H9 (cell line): ENCODE measurements at regions not wholly inside any gene's neighbourhood (a gene's known extent, or its start where the extent isn't known, plus 50 kb on each side); places are given as distances from the start of the nearest gene placed in this dataset.
A peak's percentile ranks its signal among the peaks of the same experiment; 100 is the strongest.

Experiments used
- DNase-seq: peaks from one replicate; pipeline ENCODE4 v3.0.0-alpha.2; 2017
- H2AFZ ChIP-seq: one replicate; pipeline ENCODE4 v1.6.1; 2013; ENCODE audit warnings: mild to moderate bottlenecking, low read length, control low read depth, moderate library complexity
- H2AK5ac ChIP-seq: 2 replicates; pipeline ENCODE4 v1.6.1; 2013; ENCODE audit warnings: low read length, control low read depth, mixed read lengths; ENCODE audit not compliant: insufficient read length
- H2BK120ac ChIP-seq: one replicate; pipeline ENCODE4 v1.6.1; 2013; ENCODE audit warnings: low read depth, mild to moderate bottlenecking, low read length, control low read depth, inconsistent platforms; ENCODE audit not compliant: poor library complexity, severe bottlenecking
- H2BK12ac ChIP-seq: 2 replicates; pipeline ENCODE4 v1.6.1; 2013; ENCODE audit warnings: low read length, control low read depth, mixed read lengths, low read depth; ENCODE audit not compliant: insufficient read length
- H2BK15ac ChIP-seq: 2 replicates; pipeline ENCODE4 v1.6.1; 2013; ENCODE audit warnings: low read depth, low read length, control low read depth
- H2BK20ac ChIP-seq: one replicate; pipeline ENCODE4 v1.6.1; 2013; ENCODE audit warnings: low read depth, mild to moderate bottlenecking, low read length, control low read depth, inconsistent platforms; ENCODE audit not compliant: poor library complexity, severe bottlenecking
- H2BK5ac ChIP-seq: 2 replicates; pipeline ENCODE4 v1.6.1; 2013; ENCODE audit warnings: low read length, control low read depth, mixed read lengths; ENCODE audit not compliant: insufficient read length
- H3K14ac ChIP-seq: 2 replicates; pipeline ENCODE4 v1.6.1; 2013; ENCODE audit warnings: low read length, control low read depth; ENCODE audit not compliant: insufficient read depth
- H3K18ac ChIP-seq: 2 replicates; pipeline ENCODE4 v1.6.1; 2013; ENCODE audit warnings: low read depth, mild to moderate bottlenecking, mixed read lengths, low read length, control low read depth; ENCODE audit not compliant: insufficient read length
- H3K23ac ChIP-seq: 2 replicates; pipeline ENCODE4 v1.6.1; 2013; ENCODE audit warnings: low read length, control low read depth, mixed read lengths, low read depth; ENCODE audit not compliant: insufficient read length
- H3K23me2 ChIP-seq: 2 replicates; pipeline ENCODE4 v1.6.1; 2013; ENCODE audit warnings: low read depth, mild to moderate bottlenecking, mixed read lengths, low read length, control low read depth; ENCODE audit not compliant: insufficient read length, poor library complexity, severe bottlenecking
- H3K27ac ChIP-seq: 2 replicates; pipeline ENCODE4 v1.5.1; 2013; ENCODE audit warnings: low read length, control low read depth, mixed read lengths, low read depth; ENCODE audit not compliant: insufficient read length
- H3K27me3 ChIP-seq: 2 replicates; pipeline ENCODE4 v1.6.1; 2013; ENCODE audit warnings: low read length, control low read depth, inconsistent platforms; ENCODE audit not compliant: insufficient read depth
- H3K4ac ChIP-seq: 2 replicates; pipeline ENCODE4 v1.6.1; 2013; ENCODE audit warnings: low read depth, mild to moderate bottlenecking, control low read depth, inconsistent platforms, low read length, moderate library complexity
- H3K4me1 ChIP-seq: 2 replicates; pipeline ENCODE4 v1.6.1; 2013; ENCODE audit warnings: low read length, control low read depth, inconsistent platforms; ENCODE audit not compliant: insufficient read depth
- H3K4me2 ChIP-seq: 2 replicates; pipeline ENCODE4 v1.6.1; 2013; ENCODE audit warnings: low read length, control low read depth, mixed read lengths; ENCODE audit not compliant: insufficient read length, insufficient read depth
- H3K56ac ChIP-seq: 2 replicates; pipeline ENCODE4 v1.6.1; 2013; ENCODE audit warnings: low read depth, mild to moderate bottlenecking, mixed read lengths, low read length, control low read depth; ENCODE audit not compliant: insufficient read length
- H3K79me1 ChIP-seq: 2 replicates; pipeline ENCODE4 v1.6.1; 2013; ENCODE audit warnings: low read depth, mild to moderate bottlenecking, moderate library complexity, low read length, control low read depth, inconsistent platforms; ENCODE audit not compliant: insufficient read depth, poor library complexity, severe bottlenecking
- H3K79me2 ChIP-seq: 2 replicates; pipeline ENCODE4 v1.6.1; 2013; ENCODE audit warnings: low read length, control low read depth, inconsistent platforms; ENCODE audit not compliant: insufficient read depth
- H3K9ac ChIP-seq: 2 replicates; pipeline ENCODE4 v1.6.1; 2013; ENCODE audit warnings: low read length, control low read depth, mixed read lengths; ENCODE audit not compliant: insufficient read length; ENCODE audit errors: extremely low read depth
- H3K9me3 ChIP-seq: one replicate; pipeline ENCODE4 v1.6.1; 2013; ENCODE audit warnings: low read depth, low read length, inconsistent platforms; ENCODE audit not compliant: control insufficient read depth
- H3T11ph ChIP-seq: one replicate; pipeline ENCODE4 v1.6.1; 2013; ENCODE audit warnings: mild to moderate bottlenecking, low read length, control low read depth, inconsistent platforms
- H4K20me1 ChIP-seq: one replicate; pipeline ENCODE4 v1.6.1; 2013; ENCODE audit not compliant: control insufficient read depth, insufficient read length, insufficient read depth
- H4K5ac ChIP-seq: 2 replicates; pipeline ENCODE4 v1.6.1; 2013; ENCODE audit warnings: low read depth, mild to moderate bottlenecking, mixed read lengths, low read length, control low read depth; ENCODE audit not compliant: insufficient read length
- H4K8ac ChIP-seq: replicated peaks from 2 replicates; pipeline ENCODE4 v1.6.1; 2013; ENCODE audit warnings: low read length, control low read depth, mixed read lengths, low read depth; ENCODE audit not compliant: insufficient read length
- H4K91ac ChIP-seq: 2 replicates; pipeline ENCODE4 v1.6.1; 2013; ENCODE audit warnings: low read depth, mild to moderate bottlenecking, moderate library complexity, mixed read lengths, low read length, control low read depth; ENCODE audit not compliant: insufficient read length
- H3K27ac Mint-ChIP-seq, 3 experiments: 2 replicates in 2 of 3; 3 replicates in 1 of 3; pipeline ENCODE4 v1.8.0; 2020 to 2021; ENCODE audit warnings: mixed read lengths in 3 of 3, mild to moderate bottlenecking in 1 of 3, moderate library complexity in 1 of 3
- H3K27me3 Mint-ChIP-seq: 2 replicates; pipeline ENCODE4 v1.8.0; 2021; ENCODE audit warnings: low read depth, mild to moderate bottlenecking, moderate library complexity, mixed read lengths
- H3K36me3 Mint-ChIP-seq, 3 experiments: 2 replicates in 2 of 3; 3 replicates in 1 of 3; pipeline ENCODE4 v1.8.0; 2020 to 2021; ENCODE audit warnings: low read depth in 3 of 3, mixed read lengths in 3 of 3; ENCODE audit not compliant: insufficient read depth in 1 of 3
- H3K4me1 Mint-ChIP-seq, 2 experiments: 2 replicates each; pipeline ENCODE4 v1.8.0; 2020; ENCODE audit warnings: mixed read lengths in 2 of 2
- H3K4me3 Mint-ChIP-seq, 2 experiments: 2 replicates in 1 of 2; 3 replicates in 1 of 2; pipeline ENCODE4 v1.8.0; 2020 to 2021; ENCODE audit warnings: mild to moderate bottlenecking in 2 of 2, mixed read lengths in 2 of 2, moderate library complexity in 1 of 2
- H3K9me3 Mint-ChIP-seq, 2 experiments: 2 replicates in 1 of 2; 3 replicates in 1 of 2; pipeline ENCODE4 v1.8.0; 2020; ENCODE audit warnings: mild to moderate bottlenecking in 2 of 2, mixed read lengths in 2 of 2, moderate library complexity in 1 of 2
- WGBS: extraction: QIAGEN DNeasy Blood & Tissue Kit; methylation state at CpG from one replicate; pipeline ENCODE4 v1.1.7; 2013; ENCODE audit warnings: missing lambda C conversion rate, low lambda C conversion rate, mixed read lengths; ENCODE audit not compliant: insufficient read length; ENCODE audit errors: extremely low coverage; 5-methylcytosine and 5-hydroxymethylcytosine counted together
- TF ChIP-seq, protein P1 (sequence below): fragments of 200-600 bp; sonication (generic); conservative IDR thresholded peaks from 3 replicates; pipeline ENCODE4 v1.8.0; 2021; ENCODE audit warnings: antibody characterized with exemption, mild to moderate bottlenecking

GRCh38 chr4:38424151-38424871 is 239.7 kb upstream of the KLF3 start:
- Histone ChIP-seq H3K4me2 (no peak overlapping the region), H2AK5ac (no peak overlapping the region), H2BK15ac (no peak overlapping the region), H3K18ac (peak overlapping the region; percentile 44), H3K79me2 (no peaks in the 10 kb centered on the region), H3K23ac (no peak overlapping the region), H3K27ac (no peak overlapping the region), H3K4ac (no peak overlapping the region), H4K20me1 (no peaks in the 10 kb centered on the region), H2AFZ (no peak overlapping the region), H3K79me1 (no peaks in the 10 kb centered on the region), H2BK20ac (peak overlapping the region; percentile 98), H4K91ac (no peak overlapping the region), H3K23me2 (no peaks in the 10 kb centered on the region), H2BK120ac (peak overlapping the region; percentile 7), H3K9ac (no peak overlapping the region), H2BK12ac (no peak overlapping the region), H3K14ac (peak overlapping the region; percentile 24; the same call in 1 of the 2 replicates), H3K56ac (no peak overlapping the region), H3T11ph (peak overlapping the region; percentile 43), H3K9me3 (no peaks in the 10 kb centered on the region), H3K27me3 (no peaks in the 10 kb centered on the region), H3K4me1 (peaks cover 2% of the 10 kb centered on the region; the same call in 1 of the 2 replicates), H2BK5ac (no peak overlapping the region), H4K5ac (no peak overlapping the region), H4K8ac (no peak overlapping the region)
- peak; percentile 71 for DNase-seq
- WGBS: no CpG with 5 or more reads among the region's 9 CpGs
- TF ChIP-seq, protein P1, sequence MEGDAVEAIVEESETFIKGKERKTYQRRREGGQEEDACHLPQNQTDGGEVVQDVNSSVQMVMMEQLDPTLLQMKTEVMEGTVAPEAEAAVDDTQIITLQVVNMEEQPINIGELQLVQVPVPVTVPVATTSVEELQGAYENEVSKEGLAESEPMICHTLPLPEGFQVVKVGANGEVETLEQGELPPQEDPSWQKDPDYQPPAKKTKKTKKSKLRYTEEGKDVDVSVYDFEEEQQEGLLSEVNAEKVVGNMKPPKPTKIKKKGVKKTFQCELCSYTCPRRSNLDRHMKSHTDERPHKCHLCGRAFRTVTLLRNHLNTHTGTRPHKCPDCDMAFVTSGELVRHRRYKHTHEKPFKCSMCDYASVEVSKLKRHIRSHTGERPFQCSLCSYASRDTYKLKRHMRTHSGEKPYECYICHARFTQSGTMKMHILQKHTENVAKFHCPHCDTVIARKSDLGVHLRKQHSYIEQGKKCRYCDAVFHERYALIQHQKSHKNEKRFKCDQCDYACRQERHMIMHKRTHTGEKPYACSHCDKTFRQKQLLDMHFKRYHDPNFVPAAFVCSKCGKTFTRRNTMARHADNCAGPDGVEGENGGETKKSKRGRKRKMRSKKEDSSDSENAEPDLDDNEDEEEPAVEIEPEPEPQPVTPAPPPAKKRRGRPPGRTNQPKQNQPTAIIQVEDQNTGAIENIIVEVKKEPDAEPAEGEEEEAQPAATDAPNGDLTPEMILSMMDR: no peak
- Mint-ChIP-seq H3K36me3 (peaks cover 8 to 12% (median 10%) of the 10 kb centered on the region in 3 experiments), H3K27ac (peak overlapping the region in 2 of 3 experiments; percentile 29 to 74; a peak in 4 of 7 replicates), H3K27me3 (no peaks in the 10 kb centered on the region; the same call in 1 of the 2 replicates), H3K9me3 (peaks cover 11 to 12% of the 10 kb centered on the region in 2 experiments; a peak in 4 of 5 replicates), H3K4me3 (no peak overlapping the region), H3K4me1 (peaks cover 23% of the 10 kb centered on the region in 2 experiments)
